ENCODE measurements at regions not wholly inside any gene's neighbourhood (a gene's known extent, or its start where the extent isn't known, plus 50 kb on each side); places are given as distances from the start of the nearest gene placed in this dataset.
"Not testable (repeated sequence)": the region's sequence is repeated elsewhere in the genome, so short reads cannot be mapped to it uniquely, and the experiment has no call there.

DNA sequence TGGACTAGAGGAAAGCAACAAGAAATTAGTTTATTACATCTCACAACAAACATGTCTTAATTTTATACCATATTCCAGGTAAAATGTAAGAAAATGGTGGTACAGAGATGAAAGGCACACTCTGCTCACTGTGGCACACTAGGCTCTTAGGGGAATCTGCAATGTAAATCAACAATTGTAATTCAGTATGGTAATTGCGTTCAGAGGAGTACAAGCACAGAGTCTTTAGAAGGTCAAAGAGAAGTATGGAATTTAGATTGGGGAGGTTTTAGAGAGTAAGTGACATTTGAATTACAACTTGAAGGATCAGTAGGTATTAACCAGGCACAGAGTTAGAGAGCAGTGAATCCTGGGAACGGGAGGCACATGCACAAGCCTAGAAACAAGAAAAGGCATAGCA is 694.0 kb upstream of the USP15 start:
- TF ChIP-seq EZH2phosphoT487 (conservative IDR thresholded peaks at IDR 0.05; ENCODE audit: low read length) = no peak
- TF ChIP-seq, protein P1, sequence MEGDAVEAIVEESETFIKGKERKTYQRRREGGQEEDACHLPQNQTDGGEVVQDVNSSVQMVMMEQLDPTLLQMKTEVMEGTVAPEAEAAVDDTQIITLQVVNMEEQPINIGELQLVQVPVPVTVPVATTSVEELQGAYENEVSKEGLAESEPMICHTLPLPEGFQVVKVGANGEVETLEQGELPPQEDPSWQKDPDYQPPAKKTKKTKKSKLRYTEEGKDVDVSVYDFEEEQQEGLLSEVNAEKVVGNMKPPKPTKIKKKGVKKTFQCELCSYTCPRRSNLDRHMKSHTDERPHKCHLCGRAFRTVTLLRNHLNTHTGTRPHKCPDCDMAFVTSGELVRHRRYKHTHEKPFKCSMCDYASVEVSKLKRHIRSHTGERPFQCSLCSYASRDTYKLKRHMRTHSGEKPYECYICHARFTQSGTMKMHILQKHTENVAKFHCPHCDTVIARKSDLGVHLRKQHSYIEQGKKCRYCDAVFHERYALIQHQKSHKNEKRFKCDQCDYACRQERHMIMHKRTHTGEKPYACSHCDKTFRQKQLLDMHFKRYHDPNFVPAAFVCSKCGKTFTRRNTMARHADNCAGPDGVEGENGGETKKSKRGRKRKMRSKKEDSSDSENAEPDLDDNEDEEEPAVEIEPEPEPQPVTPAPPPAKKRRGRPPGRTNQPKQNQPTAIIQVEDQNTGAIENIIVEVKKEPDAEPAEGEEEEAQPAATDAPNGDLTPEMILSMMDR (IDR thresholded peaks at IDR 0.05; ENCODE audit: insufficient read depth, low read length, poor library complexity, severe bottlenecking) = no peak
- Histone ChIP-seq H2AFZ (ENCODE audit: low read depth, low read length, severe bottlenecking) (no peak overlapping the region), H3K4me3 (ENCODE audit: insufficient read depth, low read length, poor library complexity, severe bottlenecking) (no peak overlapping the region), H3K27me3 (ENCODE audit: low read length) (no peaks in the 10 kb centered on the region), H3F3A (ENCODE audit: insufficient read depth) (no peaks in the 10 kb centered on the region), H3K27ac (ENCODE audit: low read depth, low read length) (no peak overlapping the region), H3K36me3 (ENCODE audit: low read length) (no peaks in the 10 kb centered on the region), H3K79me2 (ENCODE audit: insufficient read depth, low read length) (no peaks in the 10 kb centered on the region), H3K9ac (ENCODE audit: low read length) (no peak overlapping the region), H4K20me1 (ENCODE audit: low read depth, low read length) (no peaks in the 10 kb centered on the region), H3K9me2 (replicated peaks; ENCODE audit: insufficient read depth, low read length) (no peaks in the 10 kb centered on the region), H3K4me2 (ENCODE audit: low read depth, low read length, poor library complexity, severe bottlenecking) (no peak overlapping the region), H3K9me3 (ENCODE audit: insufficient read depth, low read length) (no peaks in the 10 kb centered on the region)

GRCh38 chr12:61574339-61574738 is 685.9 kb upstream of the USP15 start:
- Histone ChIP-seq H3K4me2 (ENCODE audit: low read depth, low read length, poor library complexity, severe bottlenecking) (no peak overlapping the region), H4K20me1 (ENCODE audit: low read depth, low read length) (no peaks in the 10 kb centered on the region), H3K9me3 (ENCODE audit: insufficient read depth, low read length) (no peaks in the 10 kb centered on the region), H3K36me3 (ENCODE audit: low read length) (no peaks in the 10 kb centered on the region), H3K79me2 (ENCODE audit: insufficient read depth, low read length) (no peaks in the 10 kb centered on the region), H3K4me3 (ENCODE audit: insufficient read depth, low read length, poor library complexity, severe bottlenecking) (no peak overlapping the region), H3K9me2 (replicated peaks; ENCODE audit: insufficient read depth, low read length) (no peaks in the 10 kb centered on the region), H3K27ac (ENCODE audit: low read depth, low read length) (no peak overlapping the region), H3K27me3 (ENCODE audit: low read length) (no peaks in the 10 kb centered on the region), H3K9ac (ENCODE audit: low read length) (no peak overlapping the region), H2AFZ (ENCODE audit: low read depth, low read length, severe bottlenecking) (no peak overlapping the region), H3F3A (ENCODE audit: insufficient read depth) (no peaks in the 10 kb centered on the region)
- no peak for TF ChIP-seq EZH2phosphoT487 (conservative IDR thresholded peaks at IDR 0.05; ENCODE audit: low read length)
- TF ChIP-seq, protein P1 (IDR thresholded peaks at IDR 0.05; ENCODE audit: insufficient read depth, low read length, poor library complexity, severe bottlenecking) = no peak

DNA sequence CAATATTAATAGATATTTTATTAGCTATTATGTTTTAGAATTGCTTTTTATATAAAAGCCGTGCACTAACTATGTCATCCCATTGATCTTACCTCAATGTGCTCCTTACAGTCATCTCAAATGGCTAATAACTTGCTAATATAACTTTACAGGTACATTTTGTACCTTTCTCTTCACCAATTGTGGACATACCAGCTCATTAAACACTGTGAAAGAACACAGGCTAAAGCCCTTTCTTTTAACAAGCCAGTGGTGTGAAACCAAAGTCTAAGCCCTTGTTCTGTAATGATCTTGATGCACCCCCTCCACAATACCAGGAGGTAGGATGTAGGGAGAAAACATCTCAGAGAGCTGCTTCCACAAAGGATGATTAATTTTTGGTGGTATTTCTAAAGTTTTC is 675.3 kb upstream of the USP15 start:
- Histone ChIP-seq H3K9me3 (ENCODE audit: insufficient read depth, low read length) (no peaks in the 10 kb centered on the region), H3K27ac (ENCODE audit: low read depth, low read length) (no peak overlapping the region), H3K4me2 (ENCODE audit: low read depth, low read length, poor library complexity, severe bottlenecking) (no peak overlapping the region), H3K27me3 (ENCODE audit: low read length) (no peaks in the 10 kb centered on the region), H3K9me2 (replicated peaks; ENCODE audit: insufficient read depth, low read length) (no peaks in the 10 kb centered on the region), H3F3A (ENCODE audit: insufficient read depth) (no peaks in the 10 kb centered on the region), H4K20me1 (ENCODE audit: low read depth, low read length) (no peaks in the 10 kb centered on the region), H3K9ac (ENCODE audit: low read length) (no peak overlapping the region), H2AFZ (ENCODE audit: low read depth, low read length, severe bottlenecking) (no peak overlapping the region), H3K36me3 (ENCODE audit: low read length) (no peaks in the 10 kb centered on the region), H3K4me3 (ENCODE audit: insufficient read depth, low read length, poor library complexity, severe bottlenecking) (no peak overlapping the region), H3K79me2 (ENCODE audit: insufficient read depth, low read length) (no peaks in the 10 kb centered on the region)
- TF ChIP-seq, protein P1 (IDR thresholded peaks at IDR 0.05; ENCODE audit: insufficient read depth, low read length, poor library complexity, severe bottlenecking) = no peak
- no peak for TF ChIP-seq EZH2phosphoT487 (conservative IDR thresholded peaks at IDR 0.05; ENCODE audit: low read length)

- H3K36me3 ChIP-seq (ENCODE audit: low read length); H3F3A ChIP-seq (ENCODE audit: insufficient read depth); H3K9me2 ChIP-seq (replicated peaks; ENCODE audit: insufficient read depth, low read length); H3K79me2 ChIP-seq (ENCODE audit: insufficient read depth, low read length); H2AFZ ChIP-seq (ENCODE audit: low read depth, low read length, severe bottlenecking); H3K9me3 ChIP-seq (ENCODE audit: insufficient read depth, low read length); H3K4me2 ChIP-seq (ENCODE audit: low read depth, low read length, poor library complexity, severe bottlenecking); H3K27ac ChIP-seq (ENCODE audit: low read depth, low read length); H3K9ac ChIP-seq (ENCODE audit: low read length); H3K4me3 ChIP-seq (ENCODE audit: insufficient read depth, low read length, poor library complexity, severe bottlenecking); H4K20me1 ChIP-seq (ENCODE audit: low read depth, low read length); H3K27me3 ChIP-seq (ENCODE audit: low read length): not testable (repeated sequence)
Observed at GRCh38 chr12:61590864-61591263, 669.3 kb upstream of the USP15 start.
